NCI-H146 treated with DMSO at 0.1 percent for 48 hours (cell line): ENCODE measurements at regions not wholly inside any gene's neighbourhood (a gene's known extent, or its start where the extent isn't known, plus 50 kb on each side); places are given as distances from the start of the nearest gene placed in this dataset.
"Not testable (repeated sequence)": the region's sequence is repeated elsewhere in the genome, so short reads cannot be mapped to it uniquely, and the experiment has no call there.

ENCODE experiments used
- DNase-seq: peaks from one replicate; lab custom pipeline; 2025; ENCODE audit not compliant: unreplicated experiment; lab: John Stamatoyannopoulos, UW

DNA sequence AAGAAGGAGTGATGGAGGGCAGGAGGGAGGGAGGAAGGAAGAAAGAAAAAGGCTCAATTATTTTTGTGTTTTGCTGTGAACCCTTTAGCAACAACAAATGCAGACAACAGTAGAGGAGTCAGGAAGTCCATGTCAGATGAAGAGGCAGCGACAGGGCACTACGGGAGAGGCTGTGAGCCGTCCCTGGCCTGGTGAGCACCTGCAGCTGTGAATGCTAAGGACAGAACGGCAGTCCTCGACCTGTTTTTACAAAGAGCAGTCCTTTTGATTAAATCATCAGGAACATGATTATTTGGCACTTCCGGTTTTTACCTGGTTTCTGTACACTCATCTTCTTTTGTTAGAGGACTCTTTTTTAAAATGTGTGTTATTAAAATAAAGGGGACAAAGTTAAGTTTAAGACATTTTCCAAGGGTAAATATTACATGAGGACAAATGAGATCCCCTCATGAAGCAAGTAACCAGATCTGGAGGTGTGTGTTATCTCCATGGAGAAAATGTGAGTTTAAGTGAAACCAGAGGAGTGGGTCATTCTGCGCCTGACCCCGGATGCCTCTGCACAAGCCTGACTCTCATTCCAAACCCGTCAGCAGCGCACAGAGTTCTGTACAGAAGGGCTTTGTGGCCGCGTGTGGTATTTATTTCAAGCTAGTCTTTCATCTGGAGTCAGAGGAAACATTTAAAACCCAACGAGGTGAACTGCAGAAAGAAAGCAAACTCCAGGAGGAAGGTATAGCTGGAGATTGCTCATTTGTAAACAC lies 492.5 kb downstream of the SOX11 start:
- peak; percentile 34 for DNase-seq

DNA sequence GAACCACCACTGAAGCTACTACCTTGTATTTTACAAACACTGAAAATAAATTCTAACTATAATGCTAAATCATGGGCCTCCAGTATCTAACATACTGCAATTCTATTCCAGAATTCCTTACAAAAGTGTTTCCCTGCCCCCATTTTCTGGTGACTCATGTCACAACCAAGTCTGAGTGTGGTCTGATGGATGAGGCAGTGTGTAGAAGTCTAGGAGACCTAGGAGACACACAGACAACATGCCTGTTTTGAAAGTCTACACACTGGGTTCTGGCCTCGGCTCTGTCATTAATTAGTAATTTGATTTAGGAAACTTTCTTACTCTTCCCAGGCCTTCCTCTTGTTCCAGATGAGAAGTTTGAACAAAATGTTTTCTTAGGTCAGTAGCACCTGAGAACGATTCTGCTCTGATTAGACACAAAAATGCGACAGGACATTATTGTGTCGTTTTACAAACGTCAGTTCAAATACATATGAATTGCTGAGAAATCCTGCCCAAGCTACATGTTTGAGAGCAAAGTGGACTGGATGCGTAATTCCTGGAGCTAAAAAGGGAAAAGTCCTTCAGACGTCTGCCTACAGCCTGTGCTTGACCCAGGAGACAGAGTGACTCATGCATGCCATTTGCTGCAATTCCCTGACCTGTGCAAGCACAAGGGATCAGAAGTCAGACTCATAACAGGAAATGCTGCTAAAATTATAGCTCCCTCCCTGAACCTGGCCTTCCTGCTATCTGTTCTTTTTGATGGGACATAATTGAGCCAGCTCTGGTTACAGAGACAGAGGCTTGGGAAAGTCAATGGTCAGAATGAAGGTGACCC lies 494.4 kb downstream of the SOX11 start:
- DNase-seq: peak; percentile 11

DNA sequence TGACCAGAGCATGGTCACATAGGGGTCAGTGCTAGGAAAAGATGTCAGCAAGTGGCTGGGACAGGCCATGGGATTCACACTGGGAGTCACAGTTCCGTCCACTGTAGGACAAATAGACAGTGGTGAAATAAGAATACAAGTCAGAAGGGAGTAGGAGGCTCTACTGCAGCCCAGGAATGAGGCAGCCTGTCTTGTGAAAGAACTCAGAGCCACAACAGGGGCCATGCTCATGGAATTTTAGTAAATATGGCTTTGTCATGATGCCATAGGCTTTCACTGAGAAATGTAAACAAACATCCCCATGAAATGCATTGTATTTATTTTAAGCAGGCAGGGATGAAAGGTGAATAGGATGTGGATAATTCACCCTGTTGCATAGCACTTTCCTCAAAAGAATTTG lies 504.3 kb downstream of the SOX11 start:
- no peak for DNase-seq

DNA sequence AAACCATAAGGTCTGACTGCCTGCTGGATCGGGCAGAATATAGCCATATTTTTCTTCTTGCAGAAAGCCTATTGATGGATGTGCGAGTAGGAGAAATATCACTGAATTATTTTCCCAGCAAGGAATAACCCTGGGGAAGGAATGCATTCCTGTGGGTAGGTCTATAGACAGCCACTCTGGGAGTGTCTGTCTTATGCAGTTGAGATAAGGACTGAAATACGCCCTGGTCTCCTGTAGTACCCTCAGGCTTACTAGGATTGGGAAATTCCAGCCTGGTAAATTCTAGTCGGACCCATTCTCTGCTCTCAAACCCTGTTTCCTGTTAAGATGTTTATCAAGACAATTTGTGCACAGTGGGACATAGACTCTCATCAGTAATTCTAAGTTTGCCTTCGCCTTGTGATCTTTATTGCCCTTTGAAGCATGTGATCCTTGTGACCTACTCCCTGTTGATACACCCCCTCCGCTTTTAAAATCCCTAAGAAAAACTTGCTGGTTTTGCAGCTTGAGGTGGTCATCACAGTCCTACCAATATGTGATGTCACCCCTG lies 506.3 kb downstream of the SOX11 start:
- not testable (repeated sequence) for DNase-seq

DNA sequence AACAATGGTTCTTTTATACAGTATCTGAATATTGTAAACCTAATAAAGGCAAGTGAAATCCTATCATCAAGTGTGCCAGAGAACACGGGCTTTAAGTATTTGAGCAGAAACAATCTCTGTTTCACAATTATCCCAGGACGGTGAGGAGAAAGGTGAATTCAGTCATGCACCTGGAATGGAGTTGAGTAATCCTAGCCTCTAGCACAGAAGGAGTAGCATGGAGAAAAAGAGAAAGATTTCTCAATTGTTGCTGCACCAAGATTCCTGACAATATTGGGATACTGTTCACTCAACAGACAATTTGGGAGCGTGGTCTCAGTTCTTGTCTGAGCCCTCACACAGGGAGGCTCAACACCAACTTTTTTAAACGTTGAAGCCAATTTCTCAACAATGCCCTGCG lies 510.6 kb downstream of the SOX11 start:
- no peak for DNase-seq

DNA sequence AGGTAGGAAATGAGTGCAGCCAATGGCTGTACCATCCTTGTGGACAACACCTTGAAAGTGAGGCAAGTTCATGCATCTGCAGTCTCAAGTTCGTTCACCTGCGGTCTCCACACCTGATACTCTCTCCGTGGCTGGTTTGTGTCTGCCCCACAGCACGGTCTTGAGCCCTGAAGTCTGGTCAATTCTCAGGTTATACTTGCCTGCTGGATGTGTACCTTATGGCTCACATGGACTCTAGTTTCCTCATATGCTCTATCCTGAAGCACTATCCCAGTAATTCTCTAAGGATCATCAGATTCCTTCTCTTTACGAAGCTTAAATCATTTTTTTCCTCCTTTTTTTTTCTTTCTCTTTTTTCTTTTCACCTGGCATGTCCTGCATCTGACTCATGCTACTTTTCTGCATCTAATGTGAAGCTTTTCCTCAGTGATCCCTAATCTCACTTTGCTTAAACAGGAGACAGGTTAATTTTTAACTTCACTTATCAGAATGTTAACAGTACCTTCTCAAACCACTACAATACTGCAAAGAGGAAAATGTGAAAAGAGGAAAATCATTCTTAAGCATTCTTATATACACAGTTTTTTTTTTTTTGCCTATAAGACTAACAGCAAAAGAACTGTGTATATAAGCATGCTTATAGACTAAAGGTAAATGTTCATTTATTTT lies 511.2 kb downstream of the SOX11 start:
- no peak for DNase-seq

DNA sequence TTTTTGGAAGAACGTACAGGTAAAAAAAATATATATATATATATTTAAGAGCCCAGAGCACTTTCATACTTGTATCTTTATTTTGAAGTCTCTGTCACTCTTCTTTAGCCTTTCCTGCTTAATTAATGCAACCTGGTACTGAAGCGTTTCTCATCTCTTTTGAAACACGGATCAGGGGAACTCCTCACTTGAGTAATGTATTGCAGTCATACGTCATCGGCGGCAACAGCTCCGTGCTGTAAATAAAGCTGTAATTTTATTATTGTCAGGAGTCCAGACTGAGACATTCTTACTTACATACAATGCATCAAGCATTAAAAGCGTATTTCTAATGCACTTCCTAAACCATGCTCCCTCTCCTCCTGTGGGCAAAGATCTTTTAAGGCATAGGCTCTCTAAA lies 514.7 kb downstream of the SOX11 start:
- no peak for DNase-seq

DNA sequence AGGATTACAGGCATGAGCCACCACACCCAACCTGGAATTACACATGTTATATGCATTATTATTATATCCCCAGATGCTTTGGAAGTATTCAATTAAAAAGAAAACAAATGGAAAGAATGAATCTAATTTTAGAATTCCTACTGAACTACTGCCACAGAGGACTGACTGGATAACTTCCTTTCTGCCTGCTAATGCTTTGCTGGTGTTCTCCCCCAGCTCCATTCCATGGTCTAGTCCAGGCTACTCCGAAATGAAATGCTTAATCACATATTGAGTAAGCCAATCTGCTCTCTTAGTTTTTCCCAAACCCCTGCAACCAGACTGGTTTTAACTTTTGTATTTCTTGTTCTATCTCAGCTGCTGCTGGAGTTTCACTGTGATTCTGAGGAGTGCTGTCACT lies 519.1 kb downstream of the SOX11 start:
- DNase-seq: no peak

DNA sequence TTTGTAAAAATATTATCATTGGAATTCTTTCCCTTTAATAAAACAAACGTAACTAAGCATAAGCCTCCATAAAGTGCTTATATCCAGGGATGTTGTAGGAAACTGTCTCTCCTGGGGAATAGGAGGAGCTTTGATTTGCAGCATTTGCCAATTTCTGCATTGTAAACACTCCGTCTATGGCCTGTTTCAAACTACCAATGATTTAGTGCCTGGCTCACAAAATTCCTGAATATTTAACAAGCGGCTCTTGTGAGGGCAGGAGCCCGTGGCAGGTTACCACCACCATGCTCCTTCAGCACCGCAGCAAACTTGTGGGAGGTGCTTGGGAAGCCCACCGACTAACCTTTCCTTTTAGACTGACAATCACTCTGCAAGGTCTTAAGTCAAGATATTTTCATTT lies 520.3 kb downstream of the SOX11 start:
- DNase-seq: no peak

DNA sequence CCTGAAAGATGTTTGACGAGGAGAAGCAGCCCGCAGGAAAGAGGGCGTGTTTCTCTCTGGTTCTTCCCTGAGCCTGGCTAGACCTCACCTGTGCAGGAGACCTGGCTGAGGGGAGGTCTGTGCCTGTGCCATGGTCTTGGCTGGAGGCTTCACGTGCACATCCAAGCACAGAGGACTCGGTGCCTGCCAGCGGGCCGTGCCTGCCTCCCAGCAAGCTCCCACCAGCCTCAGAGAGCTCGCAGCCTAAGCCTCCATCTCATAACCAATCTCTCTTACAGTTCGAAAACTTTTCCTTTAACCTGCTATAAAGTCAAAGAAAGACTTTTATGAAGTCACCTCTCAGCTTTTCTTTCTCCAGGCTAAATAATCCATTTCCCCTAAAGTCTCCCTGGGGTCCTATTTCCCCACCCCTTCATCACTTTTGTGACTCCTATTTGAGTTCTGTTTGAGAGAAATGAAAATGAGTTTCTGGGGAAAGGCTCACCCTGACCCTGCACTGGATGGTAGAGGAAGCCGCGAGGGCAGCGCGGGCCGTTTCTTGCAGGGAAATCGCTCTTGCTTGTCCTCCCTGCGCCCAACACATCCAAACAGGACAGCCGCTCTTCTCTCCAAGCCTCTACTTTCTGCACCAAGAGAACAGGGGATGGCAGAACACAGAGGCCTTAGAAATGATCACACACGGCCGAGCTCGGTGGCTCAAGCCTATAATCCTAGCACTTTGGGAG lies 521.0 kb downstream of the SOX11 start:
- DNase-seq: no peak

DNA sequence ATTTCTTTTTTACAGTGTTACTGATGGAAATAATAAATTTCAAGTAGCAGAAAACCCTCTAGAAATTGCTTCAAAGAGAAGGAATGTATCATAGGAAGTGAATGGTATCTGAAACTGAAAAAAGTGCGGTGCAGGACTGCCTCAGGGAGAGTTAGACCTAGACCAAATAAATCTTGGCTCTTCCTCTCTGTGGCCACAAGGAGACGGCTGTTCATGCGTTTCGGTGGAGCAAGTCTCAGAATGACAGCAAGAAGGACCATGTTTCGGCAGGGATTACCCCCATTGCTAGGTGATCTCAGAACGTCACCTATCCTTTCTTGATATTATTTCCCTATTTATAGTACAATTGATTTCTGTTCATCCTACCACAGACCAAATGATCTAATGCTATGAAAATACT lies 522.3 kb downstream of the SOX11 start:
- DNase-seq: no peak

DNA sequence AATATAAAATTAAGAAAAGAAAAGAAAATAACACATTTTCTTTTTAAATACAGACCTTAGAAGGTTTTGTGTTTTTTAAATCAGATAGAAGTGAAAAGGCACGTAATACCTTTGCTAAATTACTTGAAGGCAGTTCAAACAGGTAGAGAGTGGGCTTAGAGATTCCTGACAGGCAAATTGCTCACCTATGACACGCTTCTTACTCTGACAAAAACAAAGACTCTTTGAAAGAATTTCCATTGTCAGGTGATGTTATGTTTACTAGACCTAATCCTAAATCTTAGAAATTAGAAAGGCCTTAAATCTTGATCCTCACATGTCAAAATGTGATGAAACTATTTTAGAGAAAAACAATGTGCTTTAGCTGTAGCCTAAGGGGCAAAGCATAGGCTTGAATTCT lies 522.9 kb downstream of the SOX11 start:
- DNase-seq: no peak

DNA sequence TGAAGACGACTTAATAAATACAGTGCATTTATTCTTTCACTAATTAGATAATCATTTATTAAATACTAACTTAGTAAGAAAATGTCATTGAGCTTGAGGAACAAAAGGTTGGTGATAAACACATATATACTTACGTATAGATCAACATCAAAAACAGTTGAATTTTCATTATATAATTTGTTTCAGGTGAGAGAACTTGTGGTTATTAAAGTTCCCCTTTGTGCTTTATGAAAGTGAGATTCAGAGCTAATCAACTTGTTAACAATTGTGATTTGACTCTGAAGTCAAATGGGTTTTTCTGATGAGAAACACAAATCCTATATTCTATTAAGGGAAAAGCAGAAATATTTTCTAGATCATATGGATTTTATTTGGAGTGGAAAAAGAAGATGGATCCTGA lies 524.0 kb downstream of the SOX11 start:
- DNase-seq: no peak

DNA sequence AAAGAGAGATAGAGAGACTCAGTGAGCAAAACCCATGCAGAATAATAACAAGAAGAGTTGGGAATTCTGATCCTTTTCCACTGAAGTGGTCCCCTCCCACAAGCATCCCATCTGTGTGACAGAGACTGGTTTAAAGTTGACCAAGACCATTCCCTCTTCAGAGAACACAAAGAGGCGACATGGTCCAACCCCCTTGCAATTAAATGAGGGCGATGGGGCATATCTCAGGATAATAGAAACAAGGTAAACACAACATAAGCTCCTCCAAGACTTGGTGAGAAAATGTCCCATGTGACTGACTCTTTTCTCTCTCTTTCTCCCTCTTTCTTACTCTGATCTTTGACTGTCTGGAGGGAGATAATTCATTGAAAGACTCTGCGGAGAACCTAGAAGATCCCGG lies 526.7 kb downstream of the SOX11 start:
- DNase-seq: no peak

DNA sequence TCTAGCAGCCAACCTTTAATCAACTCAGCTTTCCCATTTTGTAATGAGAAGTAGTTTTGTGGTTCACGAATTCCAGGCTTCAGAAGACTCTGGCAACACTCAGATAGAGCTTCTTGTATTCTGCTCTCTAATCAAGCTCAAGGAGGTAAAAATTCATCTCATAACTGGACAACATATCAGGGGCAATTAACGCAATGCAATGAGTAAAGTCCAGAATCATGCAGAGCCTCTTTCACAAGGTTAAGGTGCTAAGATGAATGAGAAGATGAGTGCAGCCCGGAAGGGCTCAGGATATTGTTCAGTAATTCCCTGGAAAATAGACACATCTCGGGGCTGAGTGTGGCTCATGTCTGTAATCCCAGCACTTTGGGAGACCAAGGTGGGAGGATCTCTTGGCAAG lies 527.7 kb downstream of the SOX11 start:
- no peak for DNase-seq

DNA sequence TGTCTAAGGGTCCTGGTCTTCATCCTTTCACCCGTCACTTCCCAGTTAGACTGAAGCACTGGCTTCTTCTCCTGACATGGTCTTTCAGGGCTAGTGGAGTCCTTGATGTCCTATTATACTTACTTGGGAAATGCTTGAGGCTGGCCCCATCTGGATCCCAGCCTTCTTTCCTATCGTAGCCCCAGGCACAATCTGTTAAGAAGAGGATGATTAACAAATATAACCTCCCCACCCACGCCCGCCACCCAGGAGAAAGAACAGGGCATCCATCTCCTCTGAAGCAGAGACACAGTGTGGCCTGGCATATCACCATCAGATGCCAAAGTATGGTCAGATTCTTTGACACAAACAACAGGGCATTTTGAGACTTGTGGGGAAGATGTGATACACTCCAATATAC lies 530.1 kb downstream of the SOX11 start:
- no peak for DNase-seq

DNA sequence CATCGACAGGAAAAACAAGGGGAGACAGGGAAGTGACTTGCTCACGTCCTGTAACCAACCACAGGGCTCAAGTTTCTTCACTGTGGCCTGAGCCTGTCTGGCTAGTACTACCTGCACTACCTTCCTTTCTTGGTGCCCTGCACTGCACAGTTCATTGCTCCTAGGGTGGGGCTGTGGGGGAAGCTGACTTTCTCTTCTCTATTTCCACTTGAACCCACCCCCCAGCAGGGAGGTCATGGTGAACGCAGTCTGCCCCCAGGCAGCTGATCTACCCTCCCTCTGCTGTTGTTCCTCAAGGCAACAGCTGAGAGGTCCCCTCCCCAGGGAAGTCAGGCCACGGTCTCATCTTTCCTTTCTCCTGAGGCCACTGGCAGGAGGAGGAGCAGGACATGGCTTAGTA lies 532.1 kb downstream of the SOX11 start:
- DNase-seq: no peak

DNA sequence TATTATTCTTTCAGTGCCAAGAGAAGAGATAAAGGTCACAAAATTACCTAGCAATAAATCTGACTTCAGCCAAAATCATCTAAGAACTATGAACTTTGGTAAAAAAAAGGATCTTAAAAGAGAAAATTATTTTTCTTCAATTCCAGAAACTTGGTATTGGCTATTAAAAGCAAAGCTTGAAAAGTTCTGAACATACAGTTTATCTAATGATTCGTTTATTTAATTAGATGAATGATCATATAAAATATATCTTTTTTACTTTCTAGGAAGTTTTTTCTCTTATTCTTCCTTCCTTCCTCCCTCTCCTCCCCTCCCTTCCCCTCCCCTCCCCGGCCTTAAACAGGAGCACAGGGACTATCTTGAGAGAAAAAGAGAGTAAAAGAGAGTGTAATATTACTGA lies 536.1 kb downstream of the SOX11 start:
- no peak for DNase-seq

DNA sequence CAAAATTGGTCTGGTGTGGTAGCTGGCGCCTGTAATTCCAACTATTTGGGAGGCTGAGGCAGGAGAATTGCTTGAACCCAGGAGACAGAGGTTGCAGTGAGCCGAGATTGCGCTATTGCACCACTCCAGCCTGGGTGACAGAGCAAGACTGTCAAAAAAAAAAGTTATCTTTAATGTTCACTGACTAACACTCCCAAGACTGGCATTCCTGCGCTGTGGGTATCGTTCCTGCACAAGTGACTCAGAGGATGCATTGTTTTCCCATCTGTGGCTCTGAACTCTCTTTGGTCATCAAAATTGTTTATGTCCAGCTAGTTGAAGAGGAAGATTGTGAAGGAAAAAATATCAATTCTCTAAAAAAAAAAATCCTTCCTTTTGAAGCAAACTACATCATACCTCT lies 539.0 kb downstream of the SOX11 start:
- DNase-seq: no peak

DNA sequence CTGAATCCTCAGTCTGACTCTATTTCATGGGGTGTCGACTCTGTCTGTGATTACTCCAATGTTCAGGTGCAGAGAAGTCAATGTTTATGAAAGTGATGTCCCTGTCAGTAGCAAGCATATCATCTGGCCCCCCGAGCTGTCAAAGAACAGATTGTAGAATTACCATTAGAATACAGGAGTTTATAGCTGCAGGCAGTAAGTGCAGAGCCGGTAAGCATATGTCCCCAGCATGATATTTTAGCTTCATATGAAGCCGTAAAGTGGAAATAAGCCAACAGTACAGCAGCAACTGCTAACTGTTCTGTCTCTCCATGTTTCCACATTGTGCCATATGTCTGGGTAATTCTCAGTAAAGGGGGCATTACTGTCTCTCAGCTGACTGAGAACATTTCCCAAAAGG lies 541.8 kb downstream of the SOX11 start:
- DNase-seq: no peak

DNA sequence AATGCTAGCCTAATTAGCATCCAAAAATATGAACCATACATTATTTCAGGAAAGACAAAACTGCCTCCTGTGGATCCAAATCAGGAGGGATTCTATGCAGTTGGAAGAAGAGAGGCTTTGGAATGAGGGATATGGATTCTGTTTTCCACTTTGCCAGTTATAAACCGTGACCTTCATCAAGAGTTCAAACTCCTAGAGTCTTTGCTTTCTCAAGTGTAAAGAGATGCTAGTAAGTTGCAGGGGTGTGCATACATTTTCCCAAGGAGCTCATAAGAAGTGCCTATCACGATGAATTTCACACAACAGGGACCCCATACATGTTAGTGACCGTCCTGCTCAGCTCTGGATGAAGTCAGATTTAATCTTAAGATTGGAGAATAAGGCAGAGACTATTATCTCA lies 542.5 kb downstream of the SOX11 start:
- no peak for DNase-seq
